Glutamatergic neuron (in vitro differentiated cells): ENCODE measurements at regions not wholly inside any gene's neighbourhood (a gene's known extent, or its start where the extent isn't known, plus 50 kb on each side); places are given as distances from the start of the nearest gene placed in this dataset.

ENCODE experiments used
- DNase-seq: peaks from one replicate; pipeline ENCODE4 v3.0.0; 2022
- H3K27ac Mint-ChIP-seq: one replicate; pipeline ENCODE4 v1.8.0; 2020; ENCODE audit warnings: mild to moderate bottlenecking, mixed read lengths, inconsistent platforms; ENCODE audit not compliant: unreplicated experiment
- H3K27me3 Mint-ChIP-seq: one replicate; pipeline ENCODE4 v1.8.0; 2020; ENCODE audit warnings: mild to moderate bottlenecking, moderate library complexity, mixed read lengths, inconsistent platforms; ENCODE audit not compliant: unreplicated experiment
- H3K36me3 Mint-ChIP-seq: one replicate; pipeline ENCODE4 v1.8.0; 2020; ENCODE audit warnings: mild to moderate bottlenecking, mixed read lengths, inconsistent platforms; ENCODE audit not compliant: unreplicated experiment
- H3K4me1 Mint-ChIP-seq: one replicate; pipeline ENCODE4 v1.8.0; 2020; ENCODE audit warnings: mild to moderate bottlenecking, low read depth, mixed read lengths, inconsistent platforms; ENCODE audit not compliant: unreplicated experiment
- H3K4me3 Mint-ChIP-seq: one replicate; pipeline ENCODE4 v1.8.0; 2020; ENCODE audit warnings: mild to moderate bottlenecking, mixed read lengths, inconsistent platforms; ENCODE audit not compliant: unreplicated experiment
- H3K9me3 Mint-ChIP-seq: one replicate; pipeline ENCODE4 v1.8.0; 2020; ENCODE audit warnings: mild to moderate bottlenecking, moderate library complexity, mixed read lengths, inconsistent platforms; ENCODE audit not compliant: unreplicated experiment
- TF ChIP-seq, protein P1 (sequence below): fragments of 200-600 bp; sonication (generic); IDR thresholded peaks from one replicate; pipeline ENCODE4 v1.5.0; 2021; ENCODE audit not compliant: partially characterized antibody, unreplicated experiment

GRCh38 chr4:31585503-31585902 lies 865.3 kb downstream of the PCDH7 start:
- DNase-seq = no peak
- no peak overlapping the region for H3K27ac Mint-ChIP-seq
- no peaks in the 10 kb centered on the region for H3K36me3 Mint-ChIP-seq
- no peaks in the 10 kb centered on the region for H3K9me3 Mint-ChIP-seq
- no peak overlapping the region for H3K4me3 Mint-ChIP-seq
- no peaks in the 10 kb centered on the region for H3K27me3 Mint-ChIP-seq
- H3K4me1 Mint-ChIP-seq = no peaks in the 10 kb centered on the region
- TF ChIP-seq, protein P1, sequence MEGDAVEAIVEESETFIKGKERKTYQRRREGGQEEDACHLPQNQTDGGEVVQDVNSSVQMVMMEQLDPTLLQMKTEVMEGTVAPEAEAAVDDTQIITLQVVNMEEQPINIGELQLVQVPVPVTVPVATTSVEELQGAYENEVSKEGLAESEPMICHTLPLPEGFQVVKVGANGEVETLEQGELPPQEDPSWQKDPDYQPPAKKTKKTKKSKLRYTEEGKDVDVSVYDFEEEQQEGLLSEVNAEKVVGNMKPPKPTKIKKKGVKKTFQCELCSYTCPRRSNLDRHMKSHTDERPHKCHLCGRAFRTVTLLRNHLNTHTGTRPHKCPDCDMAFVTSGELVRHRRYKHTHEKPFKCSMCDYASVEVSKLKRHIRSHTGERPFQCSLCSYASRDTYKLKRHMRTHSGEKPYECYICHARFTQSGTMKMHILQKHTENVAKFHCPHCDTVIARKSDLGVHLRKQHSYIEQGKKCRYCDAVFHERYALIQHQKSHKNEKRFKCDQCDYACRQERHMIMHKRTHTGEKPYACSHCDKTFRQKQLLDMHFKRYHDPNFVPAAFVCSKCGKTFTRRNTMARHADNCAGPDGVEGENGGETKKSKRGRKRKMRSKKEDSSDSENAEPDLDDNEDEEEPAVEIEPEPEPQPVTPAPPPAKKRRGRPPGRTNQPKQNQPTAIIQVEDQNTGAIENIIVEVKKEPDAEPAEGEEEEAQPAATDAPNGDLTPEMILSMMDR = no peak

DNA sequence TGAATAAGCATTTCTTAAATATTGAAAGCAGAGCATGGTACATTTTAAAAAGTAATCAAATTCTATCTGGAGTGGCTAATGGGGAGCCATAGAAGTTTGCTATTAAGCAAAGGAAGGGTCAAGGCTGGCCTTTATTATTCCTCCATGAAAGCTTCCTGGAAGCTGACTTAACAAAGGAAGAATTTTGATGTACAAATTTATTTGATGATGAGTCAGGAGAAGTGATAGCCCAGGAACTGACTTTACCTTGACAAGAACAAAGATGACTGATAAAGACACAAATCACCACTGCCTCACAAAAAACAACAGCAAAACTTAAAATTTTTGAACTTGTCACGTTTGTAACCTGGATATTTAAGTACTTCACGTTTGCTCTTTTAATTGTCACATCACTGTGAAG lies 872.1 kb downstream of the PCDH7 start:
- no peak overlapping the region for H3K27ac Mint-ChIP-seq
- TF ChIP-seq, protein P1 = no peak
- no peaks in the 10 kb centered on the region for H3K4me1 Mint-ChIP-seq
- H3K4me3 Mint-ChIP-seq = no peak overlapping the region
- H3K9me3 Mint-ChIP-seq = no peaks in the 10 kb centered on the region
- H3K27me3 Mint-ChIP-seq = no peaks in the 10 kb centered on the region
- no peak for DNase-seq
- H3K36me3 Mint-ChIP-seq = no peaks in the 10 kb centered on the region

GRCh38 chr4:31595496-31595895 lies 875.3 kb downstream of the PCDH7 start:
- H3K27ac Mint-ChIP-seq = no peak overlapping the region
- no peaks in the 10 kb centered on the region for H3K9me3 Mint-ChIP-seq
- no peak for DNase-seq
- H3K4me1 Mint-ChIP-seq = no peaks in the 10 kb centered on the region
- H3K4me3 Mint-ChIP-seq = no peak overlapping the region
- H3K27me3 Mint-ChIP-seq = no peaks in the 10 kb centered on the region
- TF ChIP-seq, protein P1 = no peak
- H3K36me3 Mint-ChIP-seq = no peaks in the 10 kb centered on the region

DNA sequence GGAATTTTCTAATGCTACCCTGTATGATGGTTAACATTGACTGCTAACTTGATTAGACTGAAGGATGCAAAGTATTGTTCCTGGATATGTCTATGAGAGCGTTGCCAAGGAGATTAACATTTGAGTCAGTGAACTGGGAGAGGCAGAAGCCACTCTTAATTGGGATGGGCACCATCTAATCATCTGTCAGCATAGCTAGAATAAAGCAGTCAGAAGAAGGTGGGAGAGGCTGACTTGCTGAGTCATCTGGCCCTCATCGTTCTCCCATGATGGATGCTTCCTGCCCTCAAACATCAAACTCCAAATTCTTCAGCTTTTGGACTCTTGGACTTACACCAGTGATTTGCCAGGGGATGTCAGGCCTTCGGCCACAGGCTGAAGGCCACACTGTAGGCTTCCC lies 878.5 kb downstream of the PCDH7 start:
- Mint-ChIP-seq H3K27ac (no peak overlapping the region), H3K9me3 (no peaks in the 10 kb centered on the region), H3K36me3 (no peaks in the 10 kb centered on the region), H3K4me1 (no peaks in the 10 kb centered on the region), H3K4me3 (no peak overlapping the region), H3K27me3 (no peaks in the 10 kb centered on the region)
- TF ChIP-seq, protein P1 = no peak
- DNase-seq = no peak

GRCh38 chr4:31601793-31602192 lies 881.6 kb downstream of the PCDH7 start:
- no peak for DNase-seq
- Mint-ChIP-seq H3K36me3 (no peaks in the 10 kb centered on the region), H3K4me3 (no peak overlapping the region), H3K9me3 (no peaks in the 10 kb centered on the region), H3K27me3 (no peaks in the 10 kb centered on the region), H3K27ac (no peak overlapping the region), H3K4me1 (no peaks in the 10 kb centered on the region)
- TF ChIP-seq, protein P1 = no peak
